ENCODE measurements at regions not wholly inside any gene's neighbourhood (a gene's known extent, or its start where the extent isn't known, plus 50 kb on each side); places are given as distances from the start of the nearest gene placed in this dataset.

DNA sequence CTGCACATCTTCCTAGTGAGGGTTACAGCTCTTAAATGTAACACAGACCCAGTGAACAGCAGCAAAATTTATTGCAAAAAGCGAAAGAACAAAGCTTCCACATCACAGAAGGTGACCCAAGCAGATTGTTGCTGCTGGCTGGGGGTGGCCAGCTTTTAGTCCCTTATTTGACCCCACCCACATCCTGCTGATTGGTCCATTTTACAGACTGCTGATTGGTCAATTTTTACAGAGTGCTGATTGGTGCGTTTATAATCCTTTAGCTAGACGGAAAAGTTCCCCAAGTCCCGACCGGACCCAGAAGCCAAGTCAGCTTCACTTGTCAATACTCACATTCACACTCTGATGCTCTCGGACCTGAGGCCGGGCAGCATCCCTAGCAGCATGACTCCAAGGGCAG lies 154.5 kb upstream of the ATP10A start:
- peaks cover 0 to 6% (median 0%) of the 10 kb centered on the region in 3 donors for H3K9me3 ChIP-seq (ENCODE audit: control extremely low read depth in 1 of 3, control insufficient read depth in 2 of 3, insufficient read depth in 1 of 3, low read length in 2 of 3)
- H3K4me3 Mint-ChIP-seq, result no peak overlapping the region
- H3K36me3 ChIP-seq (replicated peaks in 1 of 2; ENCODE audit: control extremely low read depth in 1 of 2, control insufficient read depth in 1 of 2, extremely low read depth in 1 of 2, insufficient read depth in 2 of 2, low read length in 1 of 2), result no peaks in the 10 kb centered on the region
- ATAC-seq (ENCODE audit: low read depth) (no peak), DNase-seq (no peak)
- H3K27ac Mint-ChIP-seq, result no peak overlapping the region
- no peaks in the 10 kb centered on the region for H4K20me1 ChIP-seq (ENCODE audit: control insufficient read depth, insufficient read depth, low read length, poor library complexity, severe bottlenecking)
- WGBS (ENCODE audit: insufficient coverage), result 100% methylated on average over 4 of the region's 7 CpGs
- no peak overlapping the region for H2AFZ ChIP-seq (ENCODE audit: insufficient read depth, low read depth, low read length, poor library complexity, severe bottlenecking)
- no peak overlapping the region for H3K4me3 ChIP-seq (ENCODE audit: control extremely low read depth in 1 of 5, extremely low read depth in 1 of 5, insufficient read depth in 1 of 5, low read depth in 2 of 5, low read length in 4 of 5)
- TF ChIP-seq, protein P1, sequence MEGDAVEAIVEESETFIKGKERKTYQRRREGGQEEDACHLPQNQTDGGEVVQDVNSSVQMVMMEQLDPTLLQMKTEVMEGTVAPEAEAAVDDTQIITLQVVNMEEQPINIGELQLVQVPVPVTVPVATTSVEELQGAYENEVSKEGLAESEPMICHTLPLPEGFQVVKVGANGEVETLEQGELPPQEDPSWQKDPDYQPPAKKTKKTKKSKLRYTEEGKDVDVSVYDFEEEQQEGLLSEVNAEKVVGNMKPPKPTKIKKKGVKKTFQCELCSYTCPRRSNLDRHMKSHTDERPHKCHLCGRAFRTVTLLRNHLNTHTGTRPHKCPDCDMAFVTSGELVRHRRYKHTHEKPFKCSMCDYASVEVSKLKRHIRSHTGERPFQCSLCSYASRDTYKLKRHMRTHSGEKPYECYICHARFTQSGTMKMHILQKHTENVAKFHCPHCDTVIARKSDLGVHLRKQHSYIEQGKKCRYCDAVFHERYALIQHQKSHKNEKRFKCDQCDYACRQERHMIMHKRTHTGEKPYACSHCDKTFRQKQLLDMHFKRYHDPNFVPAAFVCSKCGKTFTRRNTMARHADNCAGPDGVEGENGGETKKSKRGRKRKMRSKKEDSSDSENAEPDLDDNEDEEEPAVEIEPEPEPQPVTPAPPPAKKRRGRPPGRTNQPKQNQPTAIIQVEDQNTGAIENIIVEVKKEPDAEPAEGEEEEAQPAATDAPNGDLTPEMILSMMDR (IDR thresholded peaks at IDR 0.05), result no peak
- TF ChIP-seq EZH2 (IDR thresholded peaks at IDR 0.05; ENCODE audit: borderline replicate concordance, insufficient read depth, low read depth, low read length, poor library complexity, severe bottlenecking), result no peak
- intact Hi-C loops (cut with micrococcal nuclease), result no loop called here
- peaks cover 11% of the 10 kb centered on the region for H3K27me3 Mint-ChIP-seq
- H3K9me3 Mint-ChIP-seq (ENCODE audit: insufficient read depth), result no peaks in the 10 kb centered on the region
- no peaks in the 10 kb centered on the region for H3K4me1 Mint-ChIP-seq
- H3K9ac ChIP-seq (ENCODE audit: low read length), result no peak overlapping the region
- ChIA-PET POLR2A (no interaction called here), CTCF (no interaction called here)
- peaks cover 0 to 5% (median 0%) of the 10 kb centered on the region in 4 experiments for H3K27me3 ChIP-seq (replicated peaks in 1 of 4; ENCODE audit: control extremely low read depth in 1 of 4, control insufficient read depth in 3 of 4, insufficient read depth in 4 of 4, low read length in 3 of 4)
- H3K4me2 ChIP-seq (replicated peaks; ENCODE audit: low read depth, low read length, poor library complexity, severe bottlenecking), result no peak overlapping the region
- no peaks in the 10 kb centered on the region for H3K79me2 ChIP-seq (ENCODE audit: control insufficient read depth, insufficient read depth, low read length)
- no peaks in the 10 kb centered on the region for H3K4me1 ChIP-seq (ENCODE audit: control insufficient read depth in 2 of 2, insufficient read depth in 2 of 2, low read length in 2 of 2)
- no peak overlapping the region for H3K27ac ChIP-seq (ENCODE audit: low read length in 2 of 2)

DNA sequence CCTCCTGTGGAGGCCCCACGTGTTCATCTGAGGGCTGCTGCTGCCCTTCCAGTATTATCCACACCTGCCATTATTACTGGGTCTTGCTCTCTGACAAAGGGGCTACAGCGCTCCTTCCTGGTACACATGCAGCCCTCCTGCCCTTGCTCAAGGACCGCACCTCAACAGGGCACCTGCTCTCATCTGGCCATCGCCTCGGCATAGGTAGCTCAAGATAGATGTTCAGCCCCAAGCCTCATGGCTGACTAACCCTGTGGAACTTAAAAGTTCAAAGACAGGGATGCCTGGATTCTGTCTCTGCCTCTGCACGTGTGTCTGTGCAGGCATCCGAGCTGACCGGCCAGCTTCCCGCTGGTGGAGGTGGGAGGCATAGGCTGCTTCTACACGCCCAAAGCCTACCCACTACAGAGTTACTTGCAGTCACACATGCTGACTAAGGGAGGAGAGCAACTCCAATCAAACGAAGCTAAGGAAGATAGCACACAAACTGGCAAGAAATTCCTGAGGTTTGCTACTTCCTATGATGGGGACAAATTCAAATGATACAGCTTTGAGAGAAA lies 152.5 kb upstream of the ATP10A start:
- Mint-ChIP-seq H3K9me3 (ENCODE audit: insufficient read depth) (peaks cover 6% of the 10 kb centered on the region), H3K4me1 (no peaks in the 10 kb centered on the region), H3K27me3 (peaks cover 4% of the 10 kb centered on the region), H3K27ac (no peak overlapping the region), H3K4me3 (no peak overlapping the region)
- no peak for TF ChIP-seq EZH2 (IDR thresholded peaks at IDR 0.05; ENCODE audit: borderline replicate concordance, insufficient read depth, low read depth, low read length, poor library complexity, severe bottlenecking)
- H3K4me1 ChIP-seq (ENCODE audit: control insufficient read depth in 2 of 2, insufficient read depth in 2 of 2, low read length in 2 of 2), result no peaks in the 10 kb centered on the region
- no peak overlapping the region for H3K4me3 ChIP-seq (ENCODE audit: control extremely low read depth in 1 of 5, extremely low read depth in 1 of 5, insufficient read depth in 1 of 5, low read depth in 2 of 5, low read length in 4 of 5)
- H3K9ac ChIP-seq (ENCODE audit: low read length), result no peak overlapping the region
- no peak for DNase-seq
- intact Hi-C loops (cut with micrococcal nuclease), result no loop called here
- no peak for ATAC-seq (ENCODE audit: low read depth)
- WGBS (ENCODE audit: insufficient coverage), result 78% methylated on average over 7 of the region's 11 CpGs
- H2AFZ ChIP-seq (ENCODE audit: insufficient read depth, low read depth, low read length, poor library complexity, severe bottlenecking), result no peak overlapping the region
- no peak overlapping the region for H3K27ac ChIP-seq (ENCODE audit: low read length in 2 of 2)
- ChIA-PET POLR2A (no interaction called here), CTCF (no interaction called here)
- H3K4me2 ChIP-seq (replicated peaks; ENCODE audit: low read depth, low read length, poor library complexity, severe bottlenecking), result no peak overlapping the region
- no peaks in the 10 kb centered on the region for H3K36me3 ChIP-seq (replicated peaks in 1 of 2; ENCODE audit: control extremely low read depth in 1 of 2, control insufficient read depth in 1 of 2, extremely low read depth in 1 of 2, insufficient read depth in 2 of 2, low read length in 1 of 2)
- no peaks in the 10 kb centered on the region for H3K79me2 ChIP-seq (ENCODE audit: control insufficient read depth, insufficient read depth, low read length)
- no peaks in the 10 kb centered on the region for H4K20me1 ChIP-seq (ENCODE audit: control insufficient read depth, insufficient read depth, low read length, poor library complexity, severe bottlenecking)
- peaks cover 0 to 5% (median 0%) of the 10 kb centered on the region in 4 experiments for H3K27me3 ChIP-seq (replicated peaks in 1 of 4; ENCODE audit: control extremely low read depth in 1 of 4, control insufficient read depth in 3 of 4, insufficient read depth in 4 of 4, low read length in 3 of 4)
- H3K9me3 ChIP-seq (ENCODE audit: control extremely low read depth in 1 of 3, control insufficient read depth in 2 of 3, insufficient read depth in 1 of 3, low read length in 2 of 3), result peaks cover 0 to 11% (median 0%) of the 10 kb centered on the region in 3 donors
